Keratinocyte (primary cell): ENCODE measurements at regions not wholly inside any gene's neighbourhood (a gene's known extent, or its start where the extent isn't known, plus 50 kb on each side); places are given as distances from the start of the nearest gene placed in this dataset.
"Not testable (repeated sequence)": the region's sequence is repeated elsewhere in the genome, so short reads cannot be mapped to it uniquely, and the experiment has no call there.

Experiments used
- DNase-seq: peaks from one replicate; pipeline ENCODE4 v3.0.0-alpha.2; 2011; ENCODE audit warnings: low read depth, missing footprints, low spot score
- FAIRE-seq: peaks from 2 replicates; lab custom pipeline; 2011; peaks lifted over from hg19 to GRCh38; lab: Jason Lieb, UNC
- H2AFZ ChIP-seq: 2 replicates; pipeline ENCODE4 v1.6.0; 2012; ENCODE audit warnings: low read length, control low read depth, inconsistent platforms; ENCODE audit not compliant: control insufficient read depth
- H3K27ac ChIP-seq: 2 replicates; pipeline ENCODE4 v1.5.1; 2011; ENCODE audit warnings: low read length; ENCODE audit not compliant: control insufficient read depth, insufficient read depth
- H3K27me3 ChIP-seq: 3 replicates; pipeline ENCODE4 v1.6.0; 2011; ENCODE audit warnings: low read length; ENCODE audit not compliant: control insufficient read depth, insufficient read depth; ENCODE audit errors: extremely low read depth
- H3K36me3 ChIP-seq, 2 experiments: 2 replicates in 1 of 2; 3 replicates in 1 of 2; pipeline ENCODE4 v1.5.1; 2011; ENCODE audit warnings: low read length in 2 of 2, mild to moderate bottlenecking in 1 of 2; ENCODE audit not compliant: control insufficient read depth in 2 of 2, insufficient read depth in 2 of 2; ENCODE audit errors: extremely low read depth in 1 of 2
- H3K4me1 ChIP-seq: 3 replicates; pipeline ENCODE4 v1.5.1; 2011; ENCODE audit warnings: low read length; ENCODE audit not compliant: control insufficient read depth, insufficient read depth; ENCODE audit errors: extremely low read depth
- H3K4me2 ChIP-seq: 3 replicates; pipeline ENCODE4 v1.6.0; 2011; ENCODE audit warnings: low read depth, low read length; ENCODE audit not compliant: control insufficient read depth, insufficient read depth; ENCODE audit errors: extremely low read depth
- H3K4me3 ChIP-seq, 3 experiments: fragments of 200-600 bp in 1 of 3; sonication (generic) in 1 of 3; 2 replicates in 2 of 3; 3 replicates in 1 of 3; pipeline ENCODE4 v1.5.1; 2011 to 2016; ENCODE audit warnings: low read length in 3 of 3, mild to moderate bottlenecking in 3 of 3, control low read depth in 2 of 3, inconsistent platforms in 1 of 3, low read depth in 1 of 3, mixed read lengths in 1 of 3, mixed run types in 1 of 3, moderate library complexity in 1 of 3; ENCODE audit not compliant: control insufficient read depth in 2 of 3, insufficient read depth in 2 of 3; ENCODE audit errors: extremely low read depth in 1 of 3
- H3K79me2 ChIP-seq: 2 replicates; pipeline ENCODE4 v1.6.0; 2012; ENCODE audit warnings: low read length; ENCODE audit not compliant: control insufficient read depth, insufficient read depth
- H3K9ac ChIP-seq: 3 replicates; pipeline ENCODE4 v1.6.0; 2011; ENCODE audit warnings: low read length; ENCODE audit not compliant: control insufficient read depth, insufficient read depth; ENCODE audit errors: extremely low read depth
- H3K9me1 ChIP-seq: 3 replicates; pipeline ENCODE4 v1.6.0; 2011; ENCODE audit warnings: low read length; ENCODE audit not compliant: control insufficient read depth, insufficient read depth; ENCODE audit errors: extremely low read depth
- H3K9me3 ChIP-seq: 2 replicates; pipeline ENCODE4 v1.5.1; 2012; ENCODE audit warnings: low read depth, low read length; ENCODE audit not compliant: control insufficient read depth
- H4K20me1 ChIP-seq: 3 replicates; pipeline ENCODE4 v1.6.0; 2011; ENCODE audit warnings: low read length; ENCODE audit not compliant: control insufficient read depth, insufficient read depth; ENCODE audit errors: extremely low read depth
- CTCF ChIP-seq, 3 experiments: IDR thresholded peaks in 1 of 3; conservative IDR thresholded peaks in 1 of 3; optimal IDR thresholded peaks in 1 of 3; 2 replicates in 2 of 3; 3 replicates in 1 of 3; pipeline versions ENCODE3 to v1.5.1; 2011; ENCODE audit warnings: low read length in 3 of 3, mild to moderate bottlenecking in 3 of 3, moderate library complexity in 2 of 3, control low read depth in 1 of 3, inconsistent platforms in 1 of 3; ENCODE audit not compliant: insufficient read depth in 2 of 3; ENCODE audit errors: extremely low read depth in 1 of 3
- EZH2 ChIP-seq: IDR thresholded peaks from one replicate; pipeline ENCODE4 v1.6.1; 2012; ENCODE audit warnings: inconsistent platforms, mild to moderate bottlenecking, low read length, moderate library complexity
- dilution Hi-C: fragments of 300-500 bp; cut with MboI; formaldehyde crosslinking; loops from one replicate; pipeline ENCODE4 v1.7.0; 2020; ENCODE audit warnings: low sequenced_read_pairs; ENCODE audit not compliant: extremely low pct_ligation_motif_present

GRCh38 chr9:101925498-101925897 is 187.1 kb upstream of the GRIN3A start:
- Histone ChIP-seq H3K79me2 (no peaks in the 10 kb centered on the region), H2AFZ (no peak overlapping the region), H3K27ac (no peak overlapping the region), H3K9me3 (no peaks in the 10 kb centered on the region), H4K20me1 (no peaks in the 10 kb centered on the region), H3K9me1 (no peaks in the 10 kb centered on the region), H3K4me1 (no peaks in the 10 kb centered on the region), H3K9ac (no peak overlapping the region), H3K4me3 (no peak overlapping the region), H3K4me2 (no peak overlapping the region), H3K27me3 (no peaks in the 10 kb centered on the region), H3K36me3 (no peaks in the 10 kb centered on the region)
- no peak for DNase-seq
- FAIRE-seq, result no peak
- dilution Hi-C loops, result no loop called here
- TF ChIP-seq CTCF (optimal IDR thresholded peaks at IDR 0.05 in 1 of 3, IDR thresholded peaks at IDR 0.05 in 1 of 3, conservative IDR thresholded peaks at IDR 0.05 in 1 of 3; ENCODE audit: extremely low read depth in 1 of 3, insufficient read depth in 2 of 3, low read length in 3 of 3) (no peak), EZH2 (no peak)

GRCh38 chr9:101923451-101923850 is 185.0 kb upstream of the GRIN3A start:
- no peaks in the 10 kb centered on the region for H3K4me1 ChIP-seq
- H2AFZ ChIP-seq, result no peak overlapping the region
- H4K20me1 ChIP-seq, result no peaks in the 10 kb centered on the region
- no peak for DNase-seq
- H3K27me3 ChIP-seq, result no peaks in the 10 kb centered on the region
- no peak for FAIRE-seq
- H3K9me1 ChIP-seq, result no peaks in the 10 kb centered on the region
- TF ChIP-seq EZH2 (no peak), CTCF (optimal IDR thresholded peaks at IDR 0.05 in 1 of 3, IDR thresholded peaks at IDR 0.05 in 1 of 3, conservative IDR thresholded peaks at IDR 0.05 in 1 of 3; ENCODE audit: extremely low read depth in 1 of 3, insufficient read depth in 2 of 3, low read length in 3 of 3) (no peak)
- H3K9me3 ChIP-seq, result no peaks in the 10 kb centered on the region
- H3K9ac ChIP-seq, result no peak overlapping the region
- H3K27ac ChIP-seq, result no peak overlapping the region
- no peaks in the 10 kb centered on the region for H3K36me3 ChIP-seq
- H3K4me3 ChIP-seq, result no peak overlapping the region
- H3K4me2 ChIP-seq, result no peak overlapping the region
- H3K79me2 ChIP-seq, result no peaks in the 10 kb centered on the region
- dilution Hi-C loops, result loop anchor here (5.0 kb wide), 1 partner anchor 36 kb away; no protein-coding TSS in a partner anchor

DNA sequence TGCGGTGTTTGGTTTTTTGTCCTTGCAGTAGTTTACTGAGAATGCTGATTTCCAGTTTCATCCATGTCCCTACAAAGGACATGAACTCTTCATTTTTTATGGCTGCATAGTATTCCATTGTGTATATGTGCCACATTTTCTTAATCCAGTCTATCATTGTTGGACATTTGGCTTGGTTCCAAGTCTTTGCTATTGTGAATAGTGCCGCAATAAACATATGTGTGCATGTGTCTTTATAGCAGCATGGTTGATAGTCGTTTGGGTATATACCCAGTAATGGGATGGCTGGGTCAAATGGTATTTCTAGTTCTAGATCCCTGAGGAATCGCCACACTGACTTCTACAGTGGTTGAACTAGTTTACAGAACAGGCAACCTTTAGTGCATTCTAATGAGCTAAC is 178.5 kb upstream of the GRIN3A start:
- dilution Hi-C loops, H3K36me3 ChIP-seq, FAIRE-seq, H3K9me1 ChIP-seq, H4K20me1 ChIP-seq, H2AFZ ChIP-seq, H3K27me3 ChIP-seq, H3K27ac ChIP-seq, H3K79me2 ChIP-seq, H3K4me2 ChIP-seq, H3K4me1 ChIP-seq, DNase-seq, H3K4me3 ChIP-seq, H3K9me3 ChIP-seq, H3K9ac ChIP-seq: not testable (repeated sequence)
